ENCODE measurements at regions not wholly inside any gene's neighbourhood (a gene's known extent, or its start where the extent isn't known, plus 50 kb on each side); places are given as distances from the start of the nearest gene placed in this dataset.

GRCh38 chr2:19536136-19536535 is 177.7 kb upstream of the OSR1 start:
- TF ChIP-seq CTCF (IDR thresholded peaks at IDR 0.05) = no peak
- no peak overlapping the region for H3K4me3 ChIP-seq
- no peak overlapping the region for H3K27ac ChIP-seq
- DNase-seq (ENCODE audit: low spot score) = no peak

GRCh38 chr2:19532547-19533196 is 174.2 kb upstream of the OSR1 start:
- H3K27ac ChIP-seq = no peak overlapping the region
- DNase-seq (ENCODE audit: low spot score) = no peak
- no peak for TF ChIP-seq CTCF (IDR thresholded peaks at IDR 0.05)
- H3K4me3 ChIP-seq = no peak overlapping the region

GRCh38 chr2:19529677-19530076 is 171.3 kb upstream of the OSR1 start:
- no peak for TF ChIP-seq CTCF (IDR thresholded peaks at IDR 0.05)
- DNase-seq (ENCODE audit: low spot score) = no peak
- no peak overlapping the region for H3K27ac ChIP-seq

GRCh38 chr2:19527771-19528170 is 169.3 kb upstream of the OSR1 start:
- H3K4me3 ChIP-seq = no peak overlapping the region
- no peak for DNase-seq (ENCODE audit: low spot score)
- H3K27ac ChIP-seq = no peak overlapping the region
- no peak for TF ChIP-seq CTCF (IDR thresholded peaks at IDR 0.05)

More at GRCh38 chr2:19529677-19530076, 171.3 kb upstream of the OSR1 start:
- H3K4me3 ChIP-seq = no peak overlapping the region

GRCh38 chr2:19525313-19525712 is 166.9 kb upstream of the OSR1 start:
- Histone ChIP-seq H3K4me3 (no peak overlapping the region), H3K27ac (no peak overlapping the region)
- no peak for DNase-seq (ENCODE audit: low spot score)
- TF ChIP-seq CTCF (IDR thresholded peaks at IDR 0.05) = no peak

- no peak for TF ChIP-seq CTCF (IDR thresholded peaks at IDR 0.05)
- Histone ChIP-seq H3K27ac (no peak overlapping the region), H3K4me3 (no peak overlapping the region)
- no peak for DNase-seq (ENCODE audit: low spot score)
Observed at GRCh38 chr2:19519045-19519444, 160.6 kb upstream of the OSR1 start.

GRCh38 chr2:19507137-19507536 is 148.7 kb upstream of the OSR1 start:
- no peak for DNase-seq (ENCODE audit: low spot score)
- Histone ChIP-seq H3K27ac (no peak overlapping the region), H3K4me3 (no peak overlapping the region)
- TF ChIP-seq CTCF (IDR thresholded peaks at IDR 0.05) = no peak
